ENCODE measurements at regions not wholly inside any gene's neighbourhood (a gene's known extent, or its start where the extent isn't known, plus 50 kb on each side); places are given as distances from the start of the nearest gene placed in this dataset.

GRCh38 chr7:116434820-116435341 is 64.7 kb upstream of the CAV2 start:
- TF ChIP-seq TCF12 (IDR thresholded peaks at IDR 0.05; ENCODE audit: low read depth, low read length) = no peak
- no peak for TF ChIP-seq PAX8 (IDR thresholded peaks at IDR 0.05)
- TF ChIP-seq FOXM1 (IDR thresholded peaks at IDR 0.05; ENCODE audit: low read depth, low read length) = no peak
- TF ChIP-seq MYC (IDR thresholded peaks at IDR 0.05; ENCODE audit: insufficient read depth, insufficient read length, insufficient replicate concordance, low read length, severe bottlenecking) = no peak
- TF ChIP-seq ZNF622 (IDR thresholded peaks at IDR 0.05) = no peak
- TF ChIP-seq SP1 (IDR thresholded peaks at IDR 0.05; ENCODE audit: low read depth, low read length) = no peak
- TF ChIP-seq BMI1 (IDR thresholded peaks at IDR 0.05; ENCODE audit: borderline replicate concordance) = no peak
- TF ChIP-seq NR2C2 (IDR thresholded peaks at IDR 0.05; ENCODE audit: borderline replicate concordance, control insufficient read depth, insufficient read length, low read depth) = no peak
- no peak for TF ChIP-seq EP300 (IDR thresholded peaks at IDR 0.05; ENCODE audit: borderline replicate concordance in 1 of 2, control insufficient read depth in 1 of 2, low read depth in 2 of 2, low read length in 2 of 2)
- TF ChIP-seq DPF2 (IDR thresholded peaks at IDR 0.05) = no peak
- no peak for TF ChIP-seq FOXK2 (IDR thresholded peaks at IDR 0.05)
- TF ChIP-seq IKZF2 (IDR thresholded peaks at IDR 0.05) = no peak
- no peak for TF ChIP-seq SMAD1 (IDR thresholded peaks at IDR 0.05; ENCODE audit: low read depth, partially characterized antibody)
- TF ChIP-seq ZNF24 (IDR thresholded peaks at IDR 0.05) = no peak
- TF ChIP-seq MTA2 (IDR thresholded peaks at IDR 0.05; ENCODE audit: low read depth) = no peak
- no peak for TF ChIP-seq RAD21 (IDR thresholded peaks at IDR 0.05; ENCODE audit: insufficient read depth, low read depth, low read length)
- no peak for TF ChIP-seq TBL1XR1 (IDR thresholded peaks at IDR 0.05; ENCODE audit: low read depth, low read length)
- no peak for TF ChIP-seq PKNOX1 (IDR thresholded peaks at IDR 0.05)
- TF ChIP-seq USF1 (IDR thresholded peaks at IDR 0.05; ENCODE audit: borderline replicate concordance, extremely low read length, insufficient read depth, low read depth, low read length) = no peak
- ChIA-PET SMC1A (ENCODE audit: uncharacterized antibody, unreplicated experiment) (no interaction called here), CTCF (no interaction called here), POLR2A (no interaction called here), RAD21 (ENCODE audit: unreplicated experiment) (no interaction called here)
- Histone ChIP-seq H2AFZ (ENCODE audit: control insufficient read depth, low read depth, low read length) (no peak overlapping the region), H3K79me2 (ENCODE audit: control insufficient read depth, insufficient read depth, low read length) (no peaks in the 10 kb centered on the region), H3K4me3 (no peak overlapping the region), H3K4me2 (ENCODE audit: control insufficient read depth, insufficient read depth) (no peak overlapping the region), H3K27ac (ENCODE audit: control insufficient read depth, insufficient read depth) (no peak overlapping the region), H3K27me3 (replicated peaks in 1 of 2; ENCODE audit: control insufficient read depth in 2 of 2, insufficient read depth in 2 of 2, low read length in 1 of 2) (no peaks in the 10 kb centered on the region; a peak in 2 of 4 replicates), H4K20me1 (ENCODE audit: control insufficient read depth, insufficient read depth) (no peaks in the 10 kb centered on the region), H3K36me3 (ENCODE audit: control insufficient read depth in 2 of 2, insufficient read depth in 2 of 2, low read length in 1 of 2) (no peaks in the 10 kb centered on the region), H3K9ac (ENCODE audit: control insufficient read depth, insufficient read depth, low read length) (no peak overlapping the region), H3K4me1 (ENCODE audit: control insufficient read depth, insufficient read depth, low read length) (no peaks in the 10 kb centered on the region), H3K9me3 (replicated peaks; ENCODE audit: control insufficient read depth, insufficient read depth, low read length) (no peaks in the 10 kb centered on the region)
- no peak for DNase-seq (ENCODE audit: low read depth, low spot score)
- intact Hi-C loops (cut with micrococcal nuclease; ENCODE audit: unreplicated experiment) = no loop called here
- ATAC-seq = no peak
- no TSS peak for BruUV-seq (replicated peaks)
- no peak for FAIRE-seq
- in situ Hi-C loops (cut with MboI) = no loop called here
- WGBS (ENCODE audit: insufficient coverage, insufficient replicate concordance, low lambda C conversion rate, missing lambda C conversion rate) = 100% methylated on average over 1 of the region's 1 CpG
